ENCODE measurements at regions not wholly inside any gene's neighbourhood (a gene's known extent, or its start where the extent isn't known, plus 50 kb on each side); places are given as distances from the start of the nearest gene placed in this dataset.
A peak's percentile ranks its signal among the peaks of the same experiment; 100 is the strongest.
"Not testable (repeated sequence)": the region's sequence is repeated elsewhere in the genome, so short reads cannot be mapped to it uniquely, and the experiment has no call there.

DNA sequence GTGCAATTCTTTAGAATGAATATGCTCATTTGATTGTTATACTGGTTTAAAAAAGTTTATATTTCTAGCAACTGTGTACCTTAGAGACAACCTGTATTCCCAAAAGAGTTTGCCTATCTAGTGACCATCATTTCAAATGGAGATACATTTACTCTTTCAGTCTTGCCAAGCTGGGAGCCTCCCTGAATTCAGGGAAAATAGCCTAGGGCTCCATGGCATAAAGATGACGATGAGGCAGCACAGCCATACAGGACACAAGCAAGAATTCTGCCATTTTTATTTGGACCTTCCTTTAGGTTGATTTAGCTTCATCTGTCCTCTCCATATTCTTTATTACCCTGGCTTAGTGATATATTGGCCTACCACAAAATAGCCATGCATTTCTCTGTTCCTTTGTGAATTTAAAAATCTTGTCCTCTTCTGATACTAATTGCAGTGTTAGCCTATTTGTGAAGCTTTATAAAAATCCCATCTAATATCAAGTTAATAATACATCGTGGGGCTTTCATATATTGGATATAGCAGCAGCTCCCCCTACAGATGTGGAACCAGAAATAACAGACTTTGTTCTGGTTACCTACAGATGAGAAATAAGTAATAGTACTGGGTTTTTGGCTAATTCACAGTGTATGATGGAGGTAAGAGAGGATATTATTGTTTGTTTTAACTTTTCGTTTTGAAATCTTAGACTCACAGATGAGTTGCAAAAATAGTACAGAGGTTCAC lies 1661.9 kb upstream of the PIK3C3 start:
- DNase-seq = no peak

GRCh38 chr18:40283560-40283959 lies 1671.5 kb upstream of the PIK3C3 start:
- no peak for DNase-seq

DNA sequence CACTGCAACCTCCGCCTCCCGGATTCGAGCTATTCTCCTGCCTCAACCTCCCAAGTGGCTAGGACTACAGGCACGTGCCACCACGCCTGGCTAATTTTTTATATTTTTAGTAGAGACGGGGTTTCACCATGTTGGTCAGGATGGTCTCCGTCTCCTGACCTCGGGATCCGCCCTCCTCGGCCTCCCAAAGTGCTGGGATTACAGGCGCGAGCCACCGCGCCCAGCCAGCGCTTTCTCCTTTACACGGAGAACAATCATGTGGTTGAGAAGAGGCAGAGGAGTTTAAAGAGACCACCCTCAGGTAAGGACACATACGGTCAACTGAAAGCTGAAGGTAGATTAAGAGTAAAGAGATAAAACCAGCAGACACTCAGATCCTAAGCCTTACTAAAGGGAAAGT lies 1673.7 kb upstream of the PIK3C3 start:
- DNase-seq = not testable (repeated sequence)

DNA sequence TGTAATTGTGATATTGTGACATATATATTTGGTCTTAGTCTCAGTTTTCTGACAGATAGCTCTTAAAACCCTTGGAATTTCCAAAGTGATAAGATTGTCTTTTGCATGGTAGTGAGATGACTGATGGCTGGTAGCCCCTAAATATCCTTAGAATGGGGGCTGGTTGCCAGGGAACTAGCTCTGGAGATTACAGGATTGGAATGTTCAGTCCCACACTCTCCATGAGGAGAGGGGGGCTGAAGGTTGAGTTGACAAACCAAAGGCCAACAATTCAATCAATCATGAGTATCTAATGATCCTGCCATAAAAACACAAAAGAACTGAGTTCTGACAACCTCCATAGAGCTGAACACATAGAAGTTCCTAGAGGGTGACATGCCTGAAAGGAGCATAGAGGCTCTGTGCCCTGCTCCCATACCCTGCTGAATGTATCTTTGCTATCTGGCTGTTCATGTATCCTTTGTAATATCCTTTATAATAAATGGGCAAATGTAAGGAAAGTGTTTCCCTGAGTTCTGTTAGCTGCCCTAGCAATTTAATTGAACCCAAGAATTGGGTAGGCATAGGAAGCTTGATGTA lies 1680.3 kb upstream of the PIK3C3 start:
- DNase-seq = no peak

- no peak for DNase-seq
Measured at GRCh38 chr18:40272630-40273231, 1682.3 kb upstream of the PIK3C3 start.

DNA sequence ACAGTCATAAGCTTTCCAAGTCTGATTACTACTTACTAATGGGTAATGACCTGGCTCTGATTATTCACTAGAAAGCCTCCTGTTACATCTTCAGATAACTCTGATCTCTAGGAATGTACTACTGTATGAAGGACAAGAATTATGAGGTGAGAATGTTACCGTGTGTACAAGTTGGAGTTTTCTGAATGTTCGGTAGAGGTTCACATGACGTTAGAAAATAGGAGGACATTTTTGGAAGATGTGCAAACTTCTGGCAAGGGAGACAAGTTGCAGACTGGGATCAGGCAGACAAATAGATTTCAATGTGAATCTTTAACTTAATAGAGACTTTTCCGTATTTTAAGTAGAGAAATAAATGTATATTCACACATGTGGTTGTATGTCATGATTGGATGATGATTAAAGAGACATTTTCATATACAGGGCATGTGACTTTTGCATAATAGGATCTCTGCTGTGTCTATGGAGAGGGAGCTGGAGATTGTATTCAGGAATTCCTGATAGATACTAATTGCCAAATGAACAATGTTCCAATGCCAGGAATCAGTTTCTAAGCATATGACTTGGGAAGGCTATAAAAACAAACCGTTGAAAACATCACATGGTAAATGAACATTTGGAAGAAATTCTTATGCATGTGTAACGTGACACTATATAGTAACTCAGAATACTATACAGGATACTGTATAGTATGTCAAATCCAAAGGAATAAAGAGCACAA lies 1695.8 kb upstream of the PIK3C3 start:
- no peak for DNase-seq

GRCh38 chr18:40258311-40258710 lies 1696.7 kb upstream of the PIK3C3 start:
- no peak for DNase-seq

DNA sequence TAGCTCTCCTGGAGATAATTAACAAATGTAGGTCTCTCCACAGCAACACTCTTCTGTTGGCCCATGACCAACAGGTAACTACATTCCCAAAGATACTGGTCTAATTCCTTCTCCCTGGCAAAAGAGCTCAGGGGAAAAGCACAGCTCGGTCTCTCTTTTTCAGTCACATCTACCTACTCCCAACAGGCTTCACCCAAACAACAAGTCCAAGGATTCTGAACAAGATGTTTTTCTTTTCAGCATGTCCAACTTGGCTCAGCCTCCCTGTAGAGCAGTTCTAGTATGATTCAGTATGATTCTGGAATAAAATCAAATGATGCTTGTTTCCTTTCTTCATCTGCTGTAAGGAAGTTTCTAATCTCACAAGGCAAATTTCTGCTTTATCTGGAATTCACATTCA lies 1704.8 kb upstream of the PIK3C3 start:
- DNase-seq = no peak

DNA sequence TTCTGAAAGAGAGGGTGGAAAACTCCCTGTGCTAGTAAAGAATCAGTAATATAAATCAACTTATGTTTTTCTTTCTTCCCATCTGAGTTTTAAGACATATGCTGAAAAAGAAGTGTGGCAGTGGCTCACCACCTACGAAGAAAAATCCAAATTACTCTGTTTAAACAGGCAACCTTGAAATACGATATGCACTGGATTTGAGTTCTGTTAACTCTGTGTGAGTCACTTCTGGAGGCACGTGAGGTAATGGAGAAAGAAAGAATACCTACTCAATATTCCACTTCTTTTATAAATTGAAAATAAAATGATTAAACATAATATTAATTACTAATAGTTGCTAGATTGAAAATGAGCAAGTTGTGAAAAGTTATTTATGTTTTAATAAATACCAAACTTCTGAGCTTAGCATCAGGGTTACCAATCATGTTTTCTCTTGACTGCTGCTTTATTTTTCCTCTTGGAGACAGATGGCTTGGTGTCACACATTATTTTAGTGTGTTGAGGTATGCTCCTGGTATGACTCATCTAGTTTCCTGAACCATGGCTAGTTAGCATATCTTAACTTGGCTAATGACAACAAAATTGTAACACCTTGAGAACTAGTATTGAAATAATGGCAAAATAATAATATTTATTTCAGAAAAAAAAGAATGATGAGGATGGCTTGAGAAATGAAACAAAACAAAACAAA lies 1705.5 kb upstream of the PIK3C3 start:
- no peak for DNase-seq

DNA sequence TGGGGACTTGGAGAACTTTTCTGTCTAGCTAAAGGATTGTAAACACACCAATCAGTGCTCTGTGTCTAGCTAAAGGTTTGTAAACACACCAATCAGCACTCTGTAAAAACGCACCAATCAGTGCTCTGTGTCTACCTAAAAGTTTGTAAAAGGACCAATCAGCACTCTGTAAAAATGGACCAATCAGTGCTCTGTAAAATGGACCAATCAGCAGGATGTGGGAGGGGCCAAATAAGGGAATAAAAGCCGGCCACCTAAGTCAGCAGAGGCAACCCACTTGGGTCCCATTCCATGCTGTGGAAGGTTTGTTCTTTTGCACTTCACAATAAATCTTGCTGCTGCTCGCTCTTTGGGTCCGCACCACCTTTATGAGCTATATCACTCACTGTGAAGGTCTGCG lies 1709.4 kb upstream of the PIK3C3 start:
- not testable (repeated sequence) for DNase-seq

GRCh38 chr18:40243607-40244006 lies 1711.4 kb upstream of the PIK3C3 start:
- no peak for DNase-seq

- no peak for DNase-seq
Measured at GRCh38 chr18:40235836-40236235, 1719.2 kb upstream of the PIK3C3 start.

GRCh38 chr18:40235323-40235722 lies 1719.7 kb upstream of the PIK3C3 start:
- DNase-seq = no peak

DNA sequence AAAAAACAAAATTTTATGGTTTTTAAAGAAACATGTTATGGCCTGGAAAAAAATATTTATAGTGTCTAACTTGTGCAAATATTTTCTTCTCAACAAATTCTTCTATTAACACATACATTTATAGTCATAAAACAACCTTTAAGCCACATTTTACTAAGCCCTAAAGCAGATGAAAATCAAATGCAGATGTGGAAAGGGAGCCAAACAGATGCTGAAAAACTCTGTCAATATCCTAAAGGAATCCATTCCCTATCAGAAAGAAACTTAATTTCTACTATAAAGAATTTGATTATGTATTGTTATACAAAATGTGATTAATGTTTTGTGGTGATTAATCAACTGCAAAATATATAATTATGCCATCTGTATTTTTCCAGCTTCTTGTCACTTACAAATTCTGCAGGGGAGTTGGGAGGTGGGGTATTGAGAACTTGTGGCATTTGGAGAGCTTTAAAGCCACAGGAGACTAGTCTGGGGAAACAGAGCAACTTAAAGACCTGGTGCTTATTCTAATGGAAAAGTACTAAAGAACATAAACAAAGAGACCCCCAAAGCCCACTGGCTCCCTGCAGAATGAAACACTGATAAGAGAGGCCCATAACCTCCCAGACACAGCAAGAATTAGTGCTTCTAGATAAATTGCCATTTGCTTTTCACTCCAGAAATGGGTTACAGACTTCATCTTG lies 1721.0 kb upstream of the PIK3C3 start:
- no peak for DNase-seq

- no peak for DNase-seq
Measured at GRCh38 chr18:40222776-40223175, 1732.3 kb upstream of the PIK3C3 start.

DNA sequence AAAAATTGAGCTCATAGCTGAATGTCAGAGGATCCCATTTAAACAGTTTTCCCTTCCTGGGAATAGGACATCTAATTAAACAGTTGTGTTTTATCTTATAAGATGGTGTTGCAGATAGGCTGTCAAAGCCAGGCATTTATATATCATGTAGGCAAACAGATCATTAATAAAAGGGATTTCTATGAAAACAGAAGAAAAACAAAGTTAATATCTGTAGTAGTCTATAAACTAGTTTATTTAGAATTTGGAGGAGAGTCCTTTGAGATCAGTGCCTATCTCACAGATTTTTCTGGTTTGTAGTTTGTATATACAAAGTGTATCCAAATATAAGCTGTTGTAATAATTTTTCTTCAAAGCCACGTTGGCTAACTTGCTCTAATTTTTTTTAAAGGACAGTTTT lies 1738.2 kb upstream of the PIK3C3 start:
- no peak for DNase-seq

DNA sequence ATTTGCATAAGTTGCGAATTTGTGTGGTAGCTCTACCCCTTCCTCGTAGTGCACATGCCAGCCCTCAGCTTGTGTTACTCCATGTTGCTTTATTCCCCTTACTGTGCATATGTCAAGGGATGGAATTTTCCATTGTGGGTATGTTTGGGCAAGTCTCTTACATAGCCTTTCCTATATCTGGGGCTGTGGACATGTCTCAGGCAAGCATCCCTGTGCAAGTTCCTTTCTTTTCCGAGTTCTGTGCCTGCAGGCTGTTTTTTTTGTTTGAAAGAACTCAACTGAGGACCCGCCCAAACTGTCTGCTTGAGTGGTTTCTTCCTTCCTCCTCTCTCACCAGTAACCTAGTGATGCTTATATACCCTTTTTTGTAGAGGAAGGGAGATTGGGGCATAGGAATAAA lies 1739.1 kb upstream of the PIK3C3 start:
- DNase-seq = no peak

DNA sequence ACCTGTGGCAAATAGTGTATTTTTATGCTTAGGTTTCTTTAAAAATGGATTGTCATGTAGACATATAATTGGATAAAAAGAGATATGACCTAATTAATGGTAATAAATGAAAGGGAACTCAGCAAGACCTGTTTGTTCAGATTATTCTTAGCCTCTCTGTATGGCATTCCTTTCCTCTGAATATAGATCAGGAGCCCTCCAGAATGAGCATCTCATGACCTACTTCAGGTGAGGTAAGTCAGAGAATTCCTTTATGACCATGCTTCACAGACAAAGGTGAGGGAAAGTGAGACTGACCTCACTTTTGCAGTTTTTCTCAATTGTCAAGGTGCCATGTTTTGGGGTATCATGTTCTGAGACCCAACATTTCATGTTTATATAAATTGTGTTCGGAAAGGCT lies 1744.3 kb upstream of the PIK3C3 start:
- DNase-seq = no peak

DNA sequence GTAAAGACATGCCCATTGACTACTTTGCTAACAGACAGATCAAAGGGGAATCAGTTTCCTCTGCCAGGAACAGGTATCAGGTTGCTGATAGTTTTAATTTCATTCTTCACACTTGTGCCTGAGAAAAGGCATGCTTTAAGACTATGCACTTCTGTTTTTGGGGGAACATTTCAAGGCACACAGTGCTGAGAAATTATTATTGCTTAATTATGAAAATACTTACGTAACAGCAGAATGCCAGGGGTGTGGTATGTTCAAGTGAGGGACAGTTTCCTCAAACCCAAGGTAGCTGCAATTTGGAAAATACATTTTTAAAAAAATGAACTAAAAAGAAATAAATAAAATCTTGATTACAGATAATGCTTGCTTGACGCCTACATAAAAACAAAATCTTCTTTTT lies 1746.1 kb upstream of the PIK3C3 start:
- DNase-seq = peak; percentile 8 to 71

DNA sequence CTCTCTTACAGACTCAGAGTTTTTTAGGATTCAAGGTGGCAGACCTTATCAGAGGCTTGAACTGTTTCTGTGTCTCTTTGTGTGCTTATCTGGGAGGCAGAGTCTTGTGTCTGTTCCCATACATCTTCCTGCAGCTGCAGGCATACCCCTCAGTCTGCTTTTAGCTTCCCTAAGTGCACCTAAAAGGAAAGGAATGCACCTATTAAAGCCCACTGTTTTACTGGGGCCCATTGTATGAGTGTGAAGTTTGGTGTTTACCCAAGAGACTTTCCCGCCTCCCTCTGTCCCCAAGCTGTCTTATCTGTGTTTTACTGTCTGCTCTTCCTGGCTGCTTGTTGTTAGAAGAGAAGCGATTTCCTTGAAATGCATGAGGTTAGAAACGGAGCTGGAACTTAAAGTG lies 1757.3 kb upstream of the PIK3C3 start:
- DNase-seq = no peak

- DNase-seq = no peak
Measured at GRCh38 chr18:40186677-40187076, 1768.4 kb upstream of the PIK3C3 start.

GRCh38 chr18:40179729-40180461 lies 1775.1 kb upstream of the PIK3C3 start:
- no peak for DNase-seq

Measured in inflammatory macrophage treated with lipopolysaccharide for 1 hour (primary cell).